Endothelial cell of umbilical vein (primary cell): ENCODE measurements at regions not wholly inside any gene's neighbourhood (a gene's known extent, or its start where the extent isn't known, plus 50 kb on each side); places are given as distances from the start of the nearest gene placed in this dataset.

ENCODE experiments used
- BruUV-seq: library from RNA; stranded (reverse); fragments of 400-500 nt; replicated peaks from 2 replicates; lab custom pipeline; 2021; lab: Mats Ljungman, UMichigan
- CTCF ChIA-PET: fragments of 300-600, 350-600 bp; sonication (Branson Sonifier 250); formaldehyde crosslinking; loops from one replicate; lab custom pipeline; 2021; ENCODE audit warnings: antibody characterized with exemption, inconsistent platforms; lab: Charles Lee
- POLR2A ChIA-PET: fragments of 300-600, 350-600 bp; sonication (Branson Sonifier 250); formaldehyde crosslinking; loops from one replicate; lab custom pipeline; 2021; ENCODE audit warnings: antibody characterized with exemption, inconsistent platforms; lab: Charles Lee
- DNase-seq: peaks from one replicate; pipeline ENCODE4 v3.0.0-alpha.2; 2011; ENCODE audit warnings: low read depth, low spot score
- FAIRE-seq: peaks from 2 replicates; lab custom pipeline; 2011; peaks lifted over from hg19 to GRCh38; lab: Jason Lieb, UNC
- H2AFZ ChIP-seq: 2 replicates; pipeline ENCODE4 v1.6.0; 2012; ENCODE audit warnings: low read depth, low read length, control low read depth, inconsistent platforms
- H3K27ac ChIP-seq: 2 replicates; pipeline ENCODE4 v1.5.1; 2011; ENCODE audit warnings: low read depth, mild to moderate bottlenecking, control low read depth, low read length, moderate library complexity; ENCODE audit not compliant: insufficient read depth
- H3K27me3 ChIP-seq, 2 experiments: 2 replicates each; pipeline versions ENCODE4 v1.6.0 to v1.6.1; 2011; ENCODE audit warnings: low read length in 2 of 2, mixed read lengths in 1 of 2; ENCODE audit not compliant: control insufficient read depth in 2 of 2, insufficient read depth in 2 of 2
- H3K36me3 ChIP-seq, 2 experiments: 2 replicates in 1 of 2; 3 replicates in 1 of 2; pipeline ENCODE4 v1.5.1; 2011; ENCODE audit warnings: low read length in 2 of 2, mild to moderate bottlenecking in 1 of 2, moderate library complexity in 1 of 2; ENCODE audit not compliant: control insufficient read depth in 2 of 2, insufficient read depth in 2 of 2; ENCODE audit errors: extremely low read depth in 1 of 2
- H3K4me1 ChIP-seq: 3 replicates; pipeline ENCODE4 v1.5.1; 2011; ENCODE audit warnings: mild to moderate bottlenecking, low read length; ENCODE audit not compliant: control insufficient read depth, insufficient read depth; ENCODE audit errors: extremely low read depth
- H3K4me2 ChIP-seq: 2 replicates; pipeline ENCODE4 v1.6.1; 2011; ENCODE audit warnings: low read length, control low read depth, mixed read lengths; ENCODE audit not compliant: insufficient read depth
- H3K4me3 ChIP-seq, 3 experiments: fragments of 200-600 bp in 1 of 3; sonication (generic), shearing (Covaris generic) in 1 of 3; replicated peaks in 1 of 3; 2 replicates each; pipeline ENCODE4 v1.5.1; 2011 to 2016; ENCODE audit warnings: control low read depth in 3 of 3, low read length in 3 of 3, mild to moderate bottlenecking in 2 of 3, inconsistent platforms in 1 of 3, low read depth in 1 of 3, moderate library complexity in 1 of 3; ENCODE audit not compliant: insufficient read depth in 1 of 3
- H3K79me2 ChIP-seq: 2 replicates; pipeline ENCODE4 v1.6.0; 2012; ENCODE audit warnings: low read length, inconsistent platforms; ENCODE audit not compliant: control insufficient read depth, insufficient read depth
- H3K9ac ChIP-seq: replicated peaks from 2 replicates; pipeline ENCODE3; 2011; ENCODE audit warnings: low read length, control low read depth; ENCODE audit not compliant: insufficient read depth; ENCODE audit errors: extremely low read depth
- H3K9me1 ChIP-seq: replicated peaks from 3 replicates; pipeline ENCODE4 v1.6.0; 2011; ENCODE audit warnings: mild to moderate bottlenecking, low read length; ENCODE audit not compliant: control insufficient read depth, insufficient read depth; ENCODE audit errors: extremely low read depth
- H3K9me3 ChIP-seq: replicated peaks from 2 replicates; pipeline ENCODE4 v1.5.1; 2012; ENCODE audit warnings: low read length, inconsistent platforms; ENCODE audit not compliant: control insufficient read depth, insufficient read depth
- H4K20me1 ChIP-seq: replicated peaks from 2 replicates; pipeline ENCODE3; 2011; ENCODE audit warnings: mild to moderate bottlenecking, low read length; ENCODE audit not compliant: control insufficient read depth, insufficient read depth; ENCODE audit errors: extremely low read depth
- EZH2 ChIP-seq: IDR thresholded peaks from 2 replicates; pipeline ENCODE4 v1.6.1; 2012; ENCODE audit warnings: borderline replicate concordance, low read depth, mild to moderate bottlenecking, moderate library complexity, low read length, inconsistent platforms; ENCODE audit not compliant: severe bottlenecking
- FOS ChIP-seq: IDR thresholded peaks from 2 replicates; pipeline ENCODE4 v1.6.1; 2011; ENCODE audit warnings: mild to moderate bottlenecking, low read length, moderate library complexity, borderline replicate concordance; ENCODE audit not compliant: insufficient read depth
- GATA2 ChIP-seq: IDR thresholded peaks from 2 replicates; pipeline ENCODE4 v1.7.0; 2011; ENCODE audit warnings: low read depth, mild to moderate bottlenecking, moderate library complexity, mixed read lengths, low read length; ENCODE audit not compliant: insufficient read length, insufficient read depth
- JUN ChIP-seq: IDR thresholded peaks from 2 replicates; pipeline ENCODE4 v1.6.1; 2011; ENCODE audit warnings: borderline replicate concordance, low read depth; ENCODE audit not compliant: insufficient read length, insufficient read depth
- MAX ChIP-seq: IDR thresholded peaks from 2 replicates; pipeline ENCODE4 v1.6.1; 2011; ENCODE audit not compliant: insufficient read depth, insufficient read length
- MYC ChIP-seq: IDR thresholded peaks from one replicate; pipeline ENCODE4 v1.6.1; 2011; ENCODE audit warnings: mild to moderate bottlenecking, low read depth, low read length
- POLR2A ChIP-seq: IDR thresholded peaks from 2 replicates; pipeline ENCODE4 v1.6.1; 2012; ENCODE audit warnings: low read depth, mild to moderate bottlenecking, control low read depth, low read length
- POLR2AphosphoS5 ChIP-seq: IDR thresholded peaks from 2 replicates; pipeline ENCODE4 v1.6.1; 2012; ENCODE audit warnings: low read depth, mild to moderate bottlenecking, control low read depth, low read length, moderate library complexity; ENCODE audit not compliant: insufficient read depth
- dilution Hi-C: fragments of 300-500 bp; cut with MboI; formaldehyde crosslinking; loops from one replicate; pipeline ENCODE4 v1.15.0; 2019; ENCODE audit warnings: low sequenced_read_pairs; ENCODE audit not compliant: extremely low pct_ligation_motif_present
- intact Hi-C: fragments of 100-400 bp; cut with micrococcal nuclease; formaldehyde crosslinking; loops from one replicate; pipeline ENCODE4 v1.10.0; 2022
- TF ChIP-seq, protein P1 (sequence below), 2 donors: IDR thresholded peaks; 1 replicate in 1 of 2; 2 replicates in 1 of 2; pipeline ENCODE4 v1.5.1; 2011; ENCODE audit warnings: low read length in 2 of 2, mild to moderate bottlenecking in 2 of 2, moderate library complexity in 2 of 2, control low read depth in 1 of 2, inconsistent platforms in 1 of 2, low read depth in 1 of 2; ENCODE audit not compliant: insufficient read depth in 1 of 2; ENCODE audit errors: extremely low read depth in 1 of 2

GRCh38 chr5:88425124-88425523, 156.5 kb upstream of the TMEM161B start:
- H3K79me2 ChIP-seq: no peaks in the 10 kb centered on the region
- BruUV-seq: no TSS peak
- H3K9me3 ChIP-seq: no peaks in the 10 kb centered on the region
- no peak overlapping the region for H3K9ac ChIP-seq
- FAIRE-seq: no peak
- H3K27ac ChIP-seq: no peak overlapping the region
- ChIA-PET CTCF (no interaction called here), POLR2A (no interaction called here)
- dilution Hi-C loops (no loop called here), intact Hi-C loops (no loop called here)
- no peak overlapping the region for H3K4me2 ChIP-seq
- H4K20me1 ChIP-seq: no peaks in the 10 kb centered on the region
- no peak overlapping the region for H2AFZ ChIP-seq
- no peak overlapping the region for H3K4me3 ChIP-seq
- DNase-seq: no peak
- H3K27me3 ChIP-seq: no peaks in the 10 kb centered on the region
- TF ChIP-seq MYC: no peak
- no peak for TF ChIP-seq MAX
- no peak for TF ChIP-seq FOS
- no peak for TF ChIP-seq JUN
- TF ChIP-seq GATA2: no peak
- no peak for TF ChIP-seq POLR2A
- no peak for TF ChIP-seq EZH2
- no peaks in the 10 kb centered on the region for H3K9me1 ChIP-seq
- H3K36me3 ChIP-seq: no peaks in the 10 kb centered on the region
- no peaks in the 10 kb centered on the region for H3K4me1 ChIP-seq

- no peak for FAIRE-seq
- Histone ChIP-seq H2AFZ (no peak overlapping the region), H3K9me1 (no peaks in the 10 kb centered on the region), H3K27me3 (no peaks in the 10 kb centered on the region), H3K79me2 (no peaks in the 10 kb centered on the region), H3K9ac (no peak overlapping the region), H3K36me3 (no peaks in the 10 kb centered on the region), H3K4me2 (no peak overlapping the region), H4K20me1 (no peaks in the 10 kb centered on the region), H3K27ac (no peak overlapping the region), H3K9me3 (no peaks in the 10 kb centered on the region), H3K4me3 (no peak overlapping the region), H3K4me1 (no peaks in the 10 kb centered on the region)
- intact Hi-C loops: no loop called here
- no peak for DNase-seq
- ChIA-PET CTCF (no interaction called here), POLR2A (no interaction called here)
- TF ChIP-seq GATA2: no peak
- TF ChIP-seq, protein P1, sequence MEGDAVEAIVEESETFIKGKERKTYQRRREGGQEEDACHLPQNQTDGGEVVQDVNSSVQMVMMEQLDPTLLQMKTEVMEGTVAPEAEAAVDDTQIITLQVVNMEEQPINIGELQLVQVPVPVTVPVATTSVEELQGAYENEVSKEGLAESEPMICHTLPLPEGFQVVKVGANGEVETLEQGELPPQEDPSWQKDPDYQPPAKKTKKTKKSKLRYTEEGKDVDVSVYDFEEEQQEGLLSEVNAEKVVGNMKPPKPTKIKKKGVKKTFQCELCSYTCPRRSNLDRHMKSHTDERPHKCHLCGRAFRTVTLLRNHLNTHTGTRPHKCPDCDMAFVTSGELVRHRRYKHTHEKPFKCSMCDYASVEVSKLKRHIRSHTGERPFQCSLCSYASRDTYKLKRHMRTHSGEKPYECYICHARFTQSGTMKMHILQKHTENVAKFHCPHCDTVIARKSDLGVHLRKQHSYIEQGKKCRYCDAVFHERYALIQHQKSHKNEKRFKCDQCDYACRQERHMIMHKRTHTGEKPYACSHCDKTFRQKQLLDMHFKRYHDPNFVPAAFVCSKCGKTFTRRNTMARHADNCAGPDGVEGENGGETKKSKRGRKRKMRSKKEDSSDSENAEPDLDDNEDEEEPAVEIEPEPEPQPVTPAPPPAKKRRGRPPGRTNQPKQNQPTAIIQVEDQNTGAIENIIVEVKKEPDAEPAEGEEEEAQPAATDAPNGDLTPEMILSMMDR (IDR thresholded peaks at IDR 0.05; ENCODE audit: extremely low read depth in 1 of 2, insufficient read depth in 1 of 2, low read depth in 1 of 2, low read length in 2 of 2): no peak
- TF ChIP-seq MYC: no peak
- TF ChIP-seq POLR2AphosphoS5: no peak
- TF ChIP-seq FOS: no peak
- TF ChIP-seq POLR2A: no peak
- TF ChIP-seq MAX: no peak
- TF ChIP-seq EZH2: no peak
- no peak for TF ChIP-seq JUN
- BruUV-seq: no TSS peak
- dilution Hi-C loops: no loop called here
Measured at GRCh38 chr5:88419931-88420330, 151.3 kb upstream of the TMEM161B start.
